Activated B cell treated with CpG ODN at 0.5 μM for 24 hours (primary cell): ENCODE measurements at regions not wholly inside any gene's neighbourhood (a gene's known extent, or its start where the extent isn't known, plus 50 kb on each side); places are given as distances from the start of the nearest gene placed in this dataset.

Experiments
- ATAC-seq: fragments of 200-7000 bp; cut with Tn5 transposase; one replicate; pipeline ENCODE4 v1.10.0; 2021; ENCODE audit warnings: low read depth, mild to moderate bottlenecking, moderate library complexity
- CTCF ChIA-PET: fragments of 350-600 bp; sonication (Branson Sonifier 250); formaldehyde crosslinking; loops from one replicate; lab custom pipeline; 2021; ENCODE audit warnings: antibody characterized with exemption; lab: Charles Lee
- POLR2A ChIA-PET: fragments of 350-600 bp; sonication (Branson Sonifier 250); formaldehyde crosslinking; loops from one replicate; lab custom pipeline; 2021; ENCODE audit warnings: antibody characterized with exemption; lab: Charles Lee
- DNase-seq: peaks from one replicate; pipeline ENCODE4 v3.0.0; 2022
- H3K27ac Mint-ChIP-seq: one replicate; pipeline ENCODE4 v1.8.0; 2020; ENCODE audit warnings: mixed read lengths
- H3K27me3 Mint-ChIP-seq: one replicate; pipeline ENCODE4 v1.8.0; 2021; ENCODE audit warnings: mixed read lengths
- H3K36me3 Mint-ChIP-seq: one replicate; pipeline ENCODE4 v1.8.0; 2021; ENCODE audit warnings: low read depth, mixed read lengths
- H3K4me1 Mint-ChIP-seq: one replicate; pipeline ENCODE4 v1.8.0; 2021; ENCODE audit warnings: mixed read lengths
- H3K4me3 Mint-ChIP-seq: one replicate; pipeline ENCODE4 v1.8.0; 2020; ENCODE audit warnings: mild to moderate bottlenecking, mixed read lengths
- H3K9me3 Mint-ChIP-seq: one replicate; pipeline ENCODE4 v1.8.0; 2020; ENCODE audit warnings: mixed read lengths
- CTCF ChIP-seq: fragments of 200-600 bp; IDR thresholded peaks from one replicate; pipeline ENCODE4 v1.8.0; 2022; ENCODE audit warnings: antibody characterized with exemption, mild to moderate bottlenecking
- intact Hi-C: fragments of 100-400 bp; cut with micrococcal nuclease; formaldehyde crosslinking; loops from one replicate; pipeline ENCODE4 v1.15.1; 2024

DNA sequence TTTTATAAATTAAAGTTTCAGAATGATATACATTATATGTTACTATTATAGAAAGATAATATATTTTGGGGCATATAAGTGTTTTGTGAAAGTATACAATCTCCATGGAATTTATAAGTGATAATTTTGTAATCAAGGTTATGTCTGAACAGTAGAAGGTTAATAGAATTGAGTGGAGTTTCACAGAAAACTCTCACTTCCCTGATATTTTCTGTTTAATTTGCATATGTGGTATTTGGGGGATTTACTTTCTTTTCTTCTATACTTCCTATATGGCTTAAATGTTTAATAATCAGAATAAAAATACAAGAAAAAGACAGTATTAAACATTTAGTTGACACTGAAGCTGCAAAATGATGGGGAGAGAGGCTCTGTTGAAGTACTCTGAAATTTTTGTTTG lies 848.5 kb downstream of the DACH1 start:
- no peak overlapping the region for H3K4me3 Mint-ChIP-seq
- POLR2A ChIA-PET = no interaction called here
- CTCF ChIA-PET = no interaction called here

DNA sequence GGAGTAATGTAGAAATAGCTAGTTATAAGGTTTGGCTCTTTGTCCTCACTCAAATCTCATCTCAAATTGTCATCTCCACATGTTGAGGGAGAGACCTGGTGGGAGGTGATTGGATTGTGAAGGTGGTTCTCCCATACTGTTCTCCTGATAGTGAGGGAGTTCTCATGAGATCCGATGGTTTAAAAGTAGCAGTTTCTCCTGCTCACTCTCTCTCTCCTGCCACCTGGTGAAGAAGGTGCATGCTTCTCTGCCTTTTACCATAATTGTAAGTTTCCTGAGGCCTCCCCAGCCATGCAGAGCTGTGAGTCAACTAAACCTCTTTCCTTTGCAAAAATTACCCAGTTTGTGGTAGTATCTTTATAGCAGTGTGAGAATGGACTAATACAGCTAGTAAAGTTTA lies 849.4 kb downstream of the DACH1 start:
- H3K27me3 Mint-ChIP-seq = no peaks in the 10 kb centered on the region
- no peak overlapping the region for H3K27ac Mint-ChIP-seq
- no peak overlapping the region for H3K4me3 Mint-ChIP-seq
- no peak for ATAC-seq
- TF ChIP-seq CTCF = no peak
- ChIA-PET POLR2A (no interaction called here), CTCF (no interaction called here)
- peaks cover 2% of the 10 kb centered on the region for H3K9me3 Mint-ChIP-seq
- intact Hi-C loops = no loop called here
- no peaks in the 10 kb centered on the region for H3K36me3 Mint-ChIP-seq
- H3K4me1 Mint-ChIP-seq = peaks cover 3% of the 10 kb centered on the region
- no peak for DNase-seq

More for the DNA sequence above, 848.5 kb downstream of the DACH1 start:
- H3K9me3 Mint-ChIP-seq = peaks cover 2% of the 10 kb centered on the region
- intact Hi-C loops = no loop called here
- no peaks in the 10 kb centered on the region for H3K36me3 Mint-ChIP-seq
- DNase-seq (no peak), ATAC-seq (no peak)
- no peaks in the 10 kb centered on the region for H3K27me3 Mint-ChIP-seq
- no peak overlapping the region for H3K27ac Mint-ChIP-seq
- H3K4me1 Mint-ChIP-seq = peaks cover 3% of the 10 kb centered on the region
- no peak for TF ChIP-seq CTCF

GRCh38 chr13:71015516-71015915 lies 851.5 kb downstream of the DACH1 start:
- Mint-ChIP-seq H3K4me3 (no peak overlapping the region), H3K27me3 (no peaks in the 10 kb centered on the region), H3K36me3 (no peaks in the 10 kb centered on the region), H3K27ac (no peak overlapping the region), H3K9me3 (no peaks in the 10 kb centered on the region), H3K4me1 (peaks cover 3% of the 10 kb centered on the region)
- POLR2A ChIA-PET = no interaction called here
- CTCF ChIA-PET = no interaction called here
- no peak for TF ChIP-seq CTCF
- DNase-seq (no peak), ATAC-seq (no peak)
- intact Hi-C loops = no loop called here

DNA sequence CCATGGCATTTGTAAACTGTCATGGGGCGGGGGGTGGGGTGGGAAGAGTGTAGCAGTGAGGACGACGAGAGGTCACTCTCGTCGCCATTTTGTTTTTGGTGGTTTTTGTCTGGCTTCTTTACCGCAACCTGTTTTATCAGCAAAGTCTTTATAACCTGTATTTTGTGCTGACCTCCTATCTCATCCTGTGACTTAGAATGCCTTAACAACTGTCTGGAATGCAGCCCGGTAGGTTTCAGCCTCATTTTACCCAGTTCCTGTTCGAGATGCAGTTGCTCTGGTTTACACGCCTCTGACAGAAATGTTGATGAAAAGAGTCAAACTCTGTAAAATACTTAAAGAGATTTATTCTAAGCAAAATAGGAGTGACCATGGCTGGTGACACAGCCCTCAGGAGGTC lies 852.0 kb downstream of the DACH1 start:
- DNase-seq (no peak), ATAC-seq (no peak)
- ChIA-PET CTCF (no interaction called here), POLR2A (no interaction called here)
- intact Hi-C loops = no loop called here
- H3K4me3 Mint-ChIP-seq = no peak overlapping the region
- H3K27ac Mint-ChIP-seq = no peak overlapping the region
- no peaks in the 10 kb centered on the region for H3K27me3 Mint-ChIP-seq
- TF ChIP-seq CTCF = no peak
- peaks cover 3% of the 10 kb centered on the region for H3K4me1 Mint-ChIP-seq
- no peaks in the 10 kb centered on the region for H3K36me3 Mint-ChIP-seq
- no peaks in the 10 kb centered on the region for H3K9me3 Mint-ChIP-seq

GRCh38 chr13:71005919-71006318 lies 861.1 kb downstream of the DACH1 start:
- Mint-ChIP-seq H3K4me3 (no peak overlapping the region), H3K9me3 (no peaks in the 10 kb centered on the region), H3K4me1 (no peaks in the 10 kb centered on the region), H3K27ac (no peak overlapping the region), H3K36me3 (no peaks in the 10 kb centered on the region), H3K27me3 (no peaks in the 10 kb centered on the region)
- no peak for ATAC-seq
- TF ChIP-seq CTCF = no peak
- ChIA-PET POLR2A (no interaction called here), CTCF (no interaction called here)
- intact Hi-C loops = no loop called here
- DNase-seq = no peak
